ENCODE measurements at regions not wholly inside any gene's neighbourhood (a gene's known extent, or its start where the extent isn't known, plus 50 kb on each side); places are given as distances from the start of the nearest gene placed in this dataset.

DNA sequence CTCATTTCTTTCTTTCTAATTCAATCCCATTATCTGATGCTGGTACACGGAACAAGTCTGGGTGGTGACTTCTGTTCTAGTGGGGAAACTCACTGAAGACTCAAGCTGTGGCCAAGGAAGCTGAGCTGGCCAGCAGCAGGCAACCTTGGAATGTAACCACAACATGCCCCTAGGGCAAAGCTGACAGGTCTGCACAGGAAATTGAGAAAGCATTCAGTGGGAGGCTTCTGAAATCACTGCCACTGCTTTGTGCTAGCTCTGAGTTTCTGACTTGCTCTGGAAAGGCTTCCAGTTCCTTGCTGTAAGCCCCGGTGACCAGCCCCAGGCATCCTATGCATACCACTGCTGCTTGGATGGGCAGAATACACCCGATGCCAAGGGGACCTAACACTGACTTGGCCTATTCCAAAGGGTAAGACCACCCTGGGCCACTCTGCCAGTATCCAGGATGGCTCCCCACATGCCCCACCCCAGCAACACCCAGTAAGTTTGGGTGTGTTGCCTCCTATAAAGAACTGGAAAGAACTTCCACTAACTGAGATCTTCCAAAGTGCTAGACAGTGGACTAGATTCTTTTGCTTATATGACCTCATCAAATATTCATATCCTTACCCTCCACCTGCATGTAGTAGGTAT lies 84.5 kb upstream of the CDKN3 start:
- Histone ChIP-seq H2BK12ac (ENCODE audit: low read depth, low read length) (no peak overlapping the region), H3K56ac (replicated peaks; ENCODE audit: insufficient read length, low read depth, low read length) (no peak overlapping the region), H3K4me3 (ENCODE audit: extremely low read depth in 1 of 4, insufficient read depth in 2 of 4, low read depth in 3 of 4, low read length in 4 of 4) (no peak overlapping the region), H3K23me2 (ENCODE audit: low read depth, low read length) (no peaks in the 10 kb centered on the region), H3K23ac (ENCODE audit: insufficient read length) (no peak overlapping the region), H2AFZ (ENCODE audit: low read length) (no peak overlapping the region), H3K36me3 (ENCODE audit: control insufficient read depth in 2 of 4, insufficient read depth in 4 of 4, low read length in 3 of 4) (no peaks in the 10 kb centered on the region), H3K4me1 (replicated peaks in 1 of 4; ENCODE audit: control insufficient read depth in 3 of 4, insufficient read depth in 4 of 4, low read length in 3 of 4) (no peaks in the 10 kb centered on the region), H3K27ac (ENCODE audit: low read depth, low read length) (no peak overlapping the region), H2BK120ac (replicated peaks; ENCODE audit: low read depth, low read length) (no peak overlapping the region), H3K18ac (ENCODE audit: extremely low read depth, low read length) (no peak overlapping the region), H2BK5ac (ENCODE audit: low read depth, low read length) (no peak overlapping the region), H4K5ac (ENCODE audit: insufficient read length, low read depth, low read length) (no peak overlapping the region), H3K9ac (replicated peaks in 1 of 4; ENCODE audit: extremely low read depth in 1 of 4, low read depth in 3 of 4, low read length in 3 of 4) (no peak overlapping the region), H3K79me2 (ENCODE audit: control insufficient read depth in 1 of 2, insufficient read depth in 2 of 2, low read length in 2 of 2) (no peaks in the 10 kb centered on the region), H3K79me1 (ENCODE audit: low read depth, low read length) (no peaks in the 10 kb centered on the region), H2BK15ac (ENCODE audit: low read length) (no peak overlapping the region), H3K4ac (replicated peaks; ENCODE audit: insufficient read length, low read depth, low read length) (no peak overlapping the region), H3K14ac (ENCODE audit: insufficient read length) (no peak overlapping the region), H4K8ac (ENCODE audit: extremely low read depth, insufficient read depth, low read length) (no peak overlapping the region), H4K20me1 (replicated peaks in 1 of 2; ENCODE audit: control insufficient read depth in 1 of 2, insufficient read depth in 2 of 2, low read length in 2 of 2) (no peaks in the 10 kb centered on the region), H4K91ac (replicated peaks; ENCODE audit: insufficient read length, low read length) (no peak overlapping the region), H2AK5ac (ENCODE audit: low read depth, low read length) (no peak overlapping the region), H2BK20ac (ENCODE audit: low read length) (no peak overlapping the region; the same call in 1 of the 2 replicates), H3K4me2 (ENCODE audit: insufficient read depth in 1 of 2, low read depth in 2 of 2, low read length in 2 of 2) (no peak overlapping the region), H3K27me3 (replicated peaks in 1 of 4; ENCODE audit: control insufficient read depth in 3 of 4, extremely low read depth in 1 of 4, insufficient read depth in 3 of 4, low read length in 3 of 4) (no peaks in the 10 kb centered on the region; a peak in 2 of 7 replicates), H3K9me3 (ENCODE audit: insufficient read depth in 2 of 2, low read depth in 1 of 2, low read length in 1 of 2) (no peaks in the 10 kb centered on the region)
- ChIA-PET CTCF (ENCODE audit: partially characterized antibody) (interaction anchor here (0.6 to 1.5 kb wide), 4 partner anchors 15 to 137 kb away, joined by 3 to 5 read pairs (median 3); no protein-coding TSS in a partner anchor), POLR2A (ENCODE audit: partially characterized antibody) (no interaction called here)
- 90% methylated on average over 3 of the region's 3 CpGs; no CpG with 5 or more reads in 1 of the 2 experiments for WGBS, 2 experiments (ENCODE audit: extremely low coverage in 1 of 2, insufficient coverage in 1 of 2, insufficient read length in 1 of 2, insufficient replicate concordance in 2 of 2, low coverage in 1 of 2, low lambda C conversion rate in 2 of 2, missing lambda C conversion rate in 1 of 2)
- DNase-seq (ENCODE audit: low read depth in 1 of 2, low spot score in 2 of 2) (no peak), FAIRE-seq (no peak)
- TF ChIP-seq, protein P1, sequence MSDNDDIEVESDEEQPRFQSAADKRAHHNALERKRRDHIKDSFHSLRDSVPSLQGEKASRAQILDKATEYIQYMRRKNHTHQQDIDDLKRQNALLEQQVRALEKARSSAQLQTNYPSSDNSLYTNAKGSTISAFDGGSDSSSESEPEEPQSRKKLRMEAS (IDR thresholded peaks at IDR 0.05), result no peak
- TF ChIP-seq CHD2 (IDR thresholded peaks at IDR 0.05; ENCODE audit: low read length) (no peak), BCL11A (IDR thresholded peaks at IDR 0.05; ENCODE audit: low read depth in 2 of 2, low read length in 2 of 2) (no peak)
